Mammary epithelial cell (primary cell): ENCODE measurements at regions not wholly inside any gene's neighbourhood (a gene's known extent, or its start where the extent isn't known, plus 50 kb on each side); places are given as distances from the start of the nearest gene placed in this dataset.

Experiments used
- EZH2 ChIP-seq: IDR thresholded peaks from 2 replicates; pipeline ENCODE4 v1.6.1; 2012; ENCODE audit warnings: low read length, inconsistent platforms, borderline replicate concordance
- TF ChIP-seq, protein P1 (sequence below), 2 donors: IDR thresholded peaks in 1 of 2; conservative IDR thresholded peaks in 1 of 2; 2 replicates each; pipeline ENCODE4 v1.5.1; 2011 to 2012; ENCODE audit warnings: inconsistent platforms in 2 of 2, low read length in 2 of 2, mild to moderate bottlenecking in 2 of 2, control low read depth in 1 of 2, low read depth in 1 of 2; ENCODE audit not compliant: insufficient read depth in 1 of 2; ENCODE audit errors: extremely low read depth in 1 of 2

DNA sequence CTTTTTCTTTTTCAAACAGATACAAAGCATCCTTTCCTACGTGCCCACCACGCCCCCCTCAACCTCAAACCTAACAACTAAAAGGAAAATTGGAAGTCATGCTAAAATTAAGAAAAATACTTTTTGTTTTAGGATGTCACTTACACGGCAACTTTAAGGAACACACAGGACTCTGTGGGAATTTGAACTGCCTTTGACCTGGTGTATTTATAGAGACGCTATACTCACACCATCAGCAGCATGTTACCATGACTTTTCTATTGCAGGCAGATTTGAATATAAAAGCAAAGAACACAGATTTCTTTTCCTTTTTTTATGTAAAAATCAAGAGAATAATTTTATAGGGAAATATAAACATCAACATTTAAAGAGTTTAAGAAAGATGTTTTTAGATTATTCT is 198.2 kb downstream of the SIPA1L2 start:
- TF ChIP-seq, protein P1, sequence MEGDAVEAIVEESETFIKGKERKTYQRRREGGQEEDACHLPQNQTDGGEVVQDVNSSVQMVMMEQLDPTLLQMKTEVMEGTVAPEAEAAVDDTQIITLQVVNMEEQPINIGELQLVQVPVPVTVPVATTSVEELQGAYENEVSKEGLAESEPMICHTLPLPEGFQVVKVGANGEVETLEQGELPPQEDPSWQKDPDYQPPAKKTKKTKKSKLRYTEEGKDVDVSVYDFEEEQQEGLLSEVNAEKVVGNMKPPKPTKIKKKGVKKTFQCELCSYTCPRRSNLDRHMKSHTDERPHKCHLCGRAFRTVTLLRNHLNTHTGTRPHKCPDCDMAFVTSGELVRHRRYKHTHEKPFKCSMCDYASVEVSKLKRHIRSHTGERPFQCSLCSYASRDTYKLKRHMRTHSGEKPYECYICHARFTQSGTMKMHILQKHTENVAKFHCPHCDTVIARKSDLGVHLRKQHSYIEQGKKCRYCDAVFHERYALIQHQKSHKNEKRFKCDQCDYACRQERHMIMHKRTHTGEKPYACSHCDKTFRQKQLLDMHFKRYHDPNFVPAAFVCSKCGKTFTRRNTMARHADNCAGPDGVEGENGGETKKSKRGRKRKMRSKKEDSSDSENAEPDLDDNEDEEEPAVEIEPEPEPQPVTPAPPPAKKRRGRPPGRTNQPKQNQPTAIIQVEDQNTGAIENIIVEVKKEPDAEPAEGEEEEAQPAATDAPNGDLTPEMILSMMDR (conservative IDR thresholded peaks at IDR 0.05 in 1 of 2, IDR thresholded peaks at IDR 0.05 in 1 of 2; ENCODE audit: extremely low read depth in 1 of 2, insufficient read depth in 1 of 2, low read depth in 1 of 2, low read length in 2 of 2) = no peak
- no peak for TF ChIP-seq EZH2
